Calu3 (cell line): ENCODE measurements at regions not wholly inside any gene's neighbourhood (a gene's known extent, or its start where the extent isn't known, plus 50 kb on each side); places are given as distances from the start of the nearest gene placed in this dataset.

Experiments used
- BruUV-seq: library from RNA; stranded (reverse); fragments of 400-500 nt; replicated peaks from 2 replicates; lab custom pipeline; 2021; lab: Mats Ljungman, UMichigan
- CTCF ChIA-PET: fragments of 300-600 bp; sonication (Branson Sonifier 250); formaldehyde crosslinking; loops from one replicate; lab custom pipeline; 2022; ENCODE audit warnings: antibody characterized with exemption; lab: Charles Lee
- DNase-seq: peaks from one replicate; pipeline ENCODE4 v3.0.0; 2022
- H3K27ac Mint-ChIP-seq: one replicate; pipeline ENCODE4 v1.8.0; 2022; ENCODE audit warnings: mixed read lengths; ENCODE audit not compliant: unreplicated experiment
- H3K27me3 Mint-ChIP-seq: one replicate; pipeline ENCODE4 v1.8.0; 2022; ENCODE audit warnings: mixed read lengths; ENCODE audit not compliant: unreplicated experiment
- H3K36me3 Mint-ChIP-seq: one replicate; pipeline ENCODE4 v1.8.0; 2022; ENCODE audit warnings: mild to moderate bottlenecking, moderate library complexity, mixed read lengths; ENCODE audit not compliant: insufficient read depth, unreplicated experiment
- H3K4me1 Mint-ChIP-seq: one replicate; pipeline ENCODE4 v1.8.0; 2022; ENCODE audit warnings: mild to moderate bottlenecking, low read depth, mixed read lengths; ENCODE audit not compliant: unreplicated experiment
- H3K4me3 Mint-ChIP-seq: one replicate; pipeline ENCODE4 v1.8.0; 2022; ENCODE audit warnings: mild to moderate bottlenecking, low read depth, moderate library complexity, mixed read lengths; ENCODE audit not compliant: unreplicated experiment
- H3K9me3 Mint-ChIP-seq: one replicate; pipeline ENCODE4 v1.8.0; 2022; ENCODE audit warnings: low read depth, mixed read lengths; ENCODE audit not compliant: unreplicated experiment
- intact Hi-C: fragments of 100-400 bp; cut with micrococcal nuclease; formaldehyde crosslinking; loops from one replicate; pipeline ENCODE4 v1.10.0; 2022; ENCODE audit not compliant: unreplicated experiment
- TF ChIP-seq, protein P1 (sequence below): fragments of 200-600 bp; IDR thresholded peaks from one replicate; pipeline ENCODE4 v1.8.0; 2022; ENCODE audit warnings: antibody characterized with exemption; ENCODE audit not compliant: unreplicated experiment

DNA sequence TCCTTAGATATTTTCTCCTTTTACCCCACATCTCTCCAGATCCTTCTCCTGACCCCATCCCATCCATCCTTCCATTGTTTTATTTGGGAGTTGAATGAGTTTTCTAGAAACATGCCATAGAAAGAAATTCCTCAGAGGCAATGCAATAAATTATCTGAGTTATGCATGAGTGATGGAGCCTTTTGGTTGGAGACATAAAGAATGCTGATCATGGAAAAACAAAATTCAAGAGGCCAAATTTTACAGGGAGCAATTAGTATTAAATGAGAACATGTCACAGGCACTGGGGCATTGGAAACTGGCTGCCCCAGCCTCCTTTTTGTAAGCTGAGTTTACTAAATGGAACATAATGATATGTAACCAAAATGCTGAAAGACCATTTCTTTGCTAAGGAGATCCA lies 74.2 kb upstream of the LCLAT1 start:
- CTCF ChIA-PET = interaction anchor here (0.7 kb wide), 1 partner anchor 606 kb away, joined by 5 read pairs; no protein-coding TSS in a partner anchor
- Mint-ChIP-seq H3K4me1 (no peaks in the 10 kb centered on the region), H3K27me3 (peaks cover 56% of the 10 kb centered on the region), H3K4me3 (no peak overlapping the region), H3K36me3 (no peaks in the 10 kb centered on the region), H3K27ac (no peak overlapping the region), H3K9me3 (no peaks in the 10 kb centered on the region)
- intact Hi-C loops = no loop called here
- no TSS peak for BruUV-seq
- DNase-seq = no peak
- TF ChIP-seq, protein P1, sequence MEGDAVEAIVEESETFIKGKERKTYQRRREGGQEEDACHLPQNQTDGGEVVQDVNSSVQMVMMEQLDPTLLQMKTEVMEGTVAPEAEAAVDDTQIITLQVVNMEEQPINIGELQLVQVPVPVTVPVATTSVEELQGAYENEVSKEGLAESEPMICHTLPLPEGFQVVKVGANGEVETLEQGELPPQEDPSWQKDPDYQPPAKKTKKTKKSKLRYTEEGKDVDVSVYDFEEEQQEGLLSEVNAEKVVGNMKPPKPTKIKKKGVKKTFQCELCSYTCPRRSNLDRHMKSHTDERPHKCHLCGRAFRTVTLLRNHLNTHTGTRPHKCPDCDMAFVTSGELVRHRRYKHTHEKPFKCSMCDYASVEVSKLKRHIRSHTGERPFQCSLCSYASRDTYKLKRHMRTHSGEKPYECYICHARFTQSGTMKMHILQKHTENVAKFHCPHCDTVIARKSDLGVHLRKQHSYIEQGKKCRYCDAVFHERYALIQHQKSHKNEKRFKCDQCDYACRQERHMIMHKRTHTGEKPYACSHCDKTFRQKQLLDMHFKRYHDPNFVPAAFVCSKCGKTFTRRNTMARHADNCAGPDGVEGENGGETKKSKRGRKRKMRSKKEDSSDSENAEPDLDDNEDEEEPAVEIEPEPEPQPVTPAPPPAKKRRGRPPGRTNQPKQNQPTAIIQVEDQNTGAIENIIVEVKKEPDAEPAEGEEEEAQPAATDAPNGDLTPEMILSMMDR = no peak

DNA sequence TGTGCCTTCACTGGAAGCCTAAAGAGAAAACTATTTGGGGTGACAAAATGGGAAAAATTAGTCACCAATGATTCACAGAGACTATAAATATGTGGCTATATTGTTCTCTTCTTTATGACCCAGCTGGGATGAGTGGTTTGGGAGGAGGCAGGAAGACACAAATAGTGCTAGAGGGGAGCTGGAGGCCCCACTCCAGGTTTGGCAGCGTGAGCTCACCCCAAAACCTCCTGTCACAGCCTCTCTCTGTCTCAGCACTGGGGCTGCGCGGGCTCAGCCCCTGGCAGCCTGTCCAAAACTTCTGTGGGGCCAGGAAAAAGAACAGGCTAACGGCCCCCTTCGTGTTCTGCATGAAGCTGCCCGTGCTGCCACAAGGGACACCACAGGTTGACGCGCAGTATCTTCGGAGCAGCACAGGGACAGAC lies 73.2 kb upstream of the LCLAT1 start:
- Mint-ChIP-seq H3K27me3 (peaks cover 56% of the 10 kb centered on the region), H3K4me3 (no peak overlapping the region), H3K36me3 (no peaks in the 10 kb centered on the region), H3K4me1 (no peaks in the 10 kb centered on the region), H3K9me3 (no peaks in the 10 kb centered on the region), H3K27ac (no peak overlapping the region)
- TF ChIP-seq, protein P1 = no peak
- intact Hi-C loops = no loop called here
- BruUV-seq = no TSS peak
- DNase-seq = no peak
- CTCF ChIA-PET = interaction anchor here (1.3 kb wide), 1 partner anchor 15 kb away, joined by 3 read pairs; no protein-coding TSS in a partner anchor

GRCh38 chr2:30374380-30374779 lies 72.7 kb upstream of the LCLAT1 start:
- intact Hi-C loops = no loop called here
- no peaks in the 10 kb centered on the region for H3K9me3 Mint-ChIP-seq
- no peak for DNase-seq
- no peaks in the 10 kb centered on the region for H3K4me1 Mint-ChIP-seq
- no peak overlapping the region for H3K4me3 Mint-ChIP-seq
- CTCF ChIA-PET = interaction anchor here (1.3 kb wide), 1 partner anchor 16 kb away, joined by 3 read pairs; no protein-coding TSS in a partner anchor
- peaks cover 52% of the 10 kb centered on the region for H3K27me3 Mint-ChIP-seq
- no peaks in the 10 kb centered on the region for H3K36me3 Mint-ChIP-seq
- H3K27ac Mint-ChIP-seq = no peak overlapping the region
- BruUV-seq = no TSS peak
- TF ChIP-seq, protein P1 = no peak

- BruUV-seq = no TSS peak
Measured at GRCh38 chr2:30375915-30376314, 71.1 kb upstream of the LCLAT1 start.

More at GRCh38 chr2:30375915-30376314, 71.1 kb upstream of the LCLAT1 start:
- Mint-ChIP-seq H3K27ac (no peak overlapping the region), H3K4me1 (no peaks in the 10 kb centered on the region), H3K9me3 (no peaks in the 10 kb centered on the region), H3K36me3 (no peaks in the 10 kb centered on the region), H3K27me3 (peaks cover 43% of the 10 kb centered on the region), H3K4me3 (no peak overlapping the region)
- intact Hi-C loops = no loop called here
- no peak for DNase-seq
- CTCF ChIA-PET = no interaction called here
- TF ChIP-seq, protein P1 = no peak
